ENCODE measurements at regions not wholly inside any gene's neighbourhood (a gene's known extent, or its start where the extent isn't known, plus 50 kb on each side); places are given as distances from the start of the nearest gene placed in this dataset.

GRCh38 chr6:132053511-132053910, 102.3 kb upstream of the CCN2 start:
- Histone ChIP-seq H3K4me1 (no peaks in the 10 kb centered on the region), H3K27me3 (no peaks in the 10 kb centered on the region), H3K9me3 (no peaks in the 10 kb centered on the region), H3K36me3 (no peaks in the 10 kb centered on the region), H3K4me3 (no peak overlapping the region), H3K27ac (no peak overlapping the region)
- TF ChIP-seq, protein P1, sequence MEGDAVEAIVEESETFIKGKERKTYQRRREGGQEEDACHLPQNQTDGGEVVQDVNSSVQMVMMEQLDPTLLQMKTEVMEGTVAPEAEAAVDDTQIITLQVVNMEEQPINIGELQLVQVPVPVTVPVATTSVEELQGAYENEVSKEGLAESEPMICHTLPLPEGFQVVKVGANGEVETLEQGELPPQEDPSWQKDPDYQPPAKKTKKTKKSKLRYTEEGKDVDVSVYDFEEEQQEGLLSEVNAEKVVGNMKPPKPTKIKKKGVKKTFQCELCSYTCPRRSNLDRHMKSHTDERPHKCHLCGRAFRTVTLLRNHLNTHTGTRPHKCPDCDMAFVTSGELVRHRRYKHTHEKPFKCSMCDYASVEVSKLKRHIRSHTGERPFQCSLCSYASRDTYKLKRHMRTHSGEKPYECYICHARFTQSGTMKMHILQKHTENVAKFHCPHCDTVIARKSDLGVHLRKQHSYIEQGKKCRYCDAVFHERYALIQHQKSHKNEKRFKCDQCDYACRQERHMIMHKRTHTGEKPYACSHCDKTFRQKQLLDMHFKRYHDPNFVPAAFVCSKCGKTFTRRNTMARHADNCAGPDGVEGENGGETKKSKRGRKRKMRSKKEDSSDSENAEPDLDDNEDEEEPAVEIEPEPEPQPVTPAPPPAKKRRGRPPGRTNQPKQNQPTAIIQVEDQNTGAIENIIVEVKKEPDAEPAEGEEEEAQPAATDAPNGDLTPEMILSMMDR (IDR thresholded peaks at IDR 0.05), result no peak
- no peak for DNase-seq
- intact Hi-C loops (cut with DNase I), result no loop called here
- no peak for ATAC-seq

- Histone ChIP-seq H3K27me3 (no peaks in the 10 kb centered on the region), H3K9me3 (no peaks in the 10 kb centered on the region), H3K4me3 (no peak overlapping the region), H3K4me1 (no peaks in the 10 kb centered on the region), H3K27ac (no peak overlapping the region), H3K36me3 (no peaks in the 10 kb centered on the region)
- TF ChIP-seq, protein P1 (IDR thresholded peaks at IDR 0.05), result no peak
- DNase-seq, result no peak
- no peak for ATAC-seq
- intact Hi-C loops (cut with DNase I), result no loop called here
Measured at GRCh38 chr6:132052096-132052495, 100.9 kb upstream of the CCN2 start.

DNA sequence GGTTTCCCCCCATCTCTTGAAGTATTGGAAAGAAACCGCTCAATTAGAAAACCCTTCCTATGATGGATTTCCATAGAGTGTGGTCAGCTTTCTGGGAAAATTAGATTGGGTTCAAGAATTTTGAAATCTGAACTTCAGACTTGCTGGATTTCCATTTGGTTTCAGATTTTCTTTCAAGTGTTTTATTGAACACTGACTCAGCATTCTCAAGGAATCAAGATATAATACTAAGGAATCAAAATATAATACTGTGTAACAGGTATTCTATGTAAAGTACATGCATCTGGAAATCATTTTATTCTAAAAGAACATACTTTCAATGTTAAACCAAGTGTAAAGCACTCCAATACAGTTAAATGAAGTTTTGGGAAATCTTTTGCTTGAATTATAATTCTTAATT, 94.7 kb upstream of the CCN2 start:
- Histone ChIP-seq H3K4me3 (no peak overlapping the region), H3K36me3 (no peaks in the 10 kb centered on the region), H3K4me1 (no peaks in the 10 kb centered on the region), H3K9me3 (no peaks in the 10 kb centered on the region), H3K27me3 (no peaks in the 10 kb centered on the region), H3K27ac (no peak overlapping the region)
- ATAC-seq (no peak), DNase-seq (no peak)
- intact Hi-C loops (cut with DNase I), result no loop called here
- TF ChIP-seq, protein P1 (IDR thresholded peaks at IDR 0.05), result no peak

GRCh38 chr6:132043148-132043547, 92.0 kb upstream of the CCN2 start:
- intact Hi-C loops (cut with DNase I), result no loop called here
- H3K36me3 ChIP-seq, result no peaks in the 10 kb centered on the region
- TF ChIP-seq, protein P1 (IDR thresholded peaks at IDR 0.05), result no peak
- H3K9me3 ChIP-seq, result no peaks in the 10 kb centered on the region
- no peaks in the 10 kb centered on the region for H3K4me1 ChIP-seq
- no peaks in the 10 kb centered on the region for H3K27me3 ChIP-seq
- DNase-seq (no peak), ATAC-seq (no peak)
- H3K27ac ChIP-seq, result no peak overlapping the region
- H3K4me3 ChIP-seq, result no peak overlapping the region

DNA sequence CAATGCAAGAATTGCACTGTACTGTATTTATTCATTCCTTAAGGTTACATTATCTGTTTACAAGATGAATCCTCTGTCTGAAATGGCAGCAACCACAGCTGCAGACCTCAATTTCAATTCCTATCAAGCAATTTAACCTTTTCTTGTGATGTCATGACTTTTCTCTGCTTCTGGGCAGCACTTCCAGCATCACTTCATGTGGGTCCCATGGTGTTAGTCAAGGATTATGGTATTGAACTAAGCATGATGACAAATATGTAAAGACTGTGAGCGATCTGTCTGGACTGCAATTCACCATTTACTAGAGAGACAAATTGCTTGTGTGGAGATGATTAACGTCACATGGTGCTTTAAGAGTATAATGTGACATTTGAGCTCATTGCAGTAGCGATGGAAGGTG, 90.5 kb upstream of the CCN2 start:
- Histone ChIP-seq H3K27ac (no peak overlapping the region), H3K4me3 (no peak overlapping the region), H3K36me3 (no peaks in the 10 kb centered on the region), H3K4me1 (no peaks in the 10 kb centered on the region), H3K27me3 (no peaks in the 10 kb centered on the region), H3K9me3 (no peaks in the 10 kb centered on the region)
- intact Hi-C loops (cut with DNase I), result no loop called here
- ATAC-seq (no peak), DNase-seq (no peak)
- TF ChIP-seq, protein P1 (IDR thresholded peaks at IDR 0.05), result no peak

GRCh38 chr6:132028029-132028428, 76.9 kb upstream of the CCN2 start:
- H3K36me3 ChIP-seq, result no peaks in the 10 kb centered on the region
- no peaks in the 10 kb centered on the region for H3K9me3 ChIP-seq
- TF ChIP-seq, protein P1 (IDR thresholded peaks at IDR 0.05), result no peak
- ATAC-seq (no peak), DNase-seq (no peak)
- no peak overlapping the region for H3K4me3 ChIP-seq
- no peaks in the 10 kb centered on the region for H3K27me3 ChIP-seq
- intact Hi-C loops (cut with DNase I), result no loop called here
- no peak overlapping the region for H3K27ac ChIP-seq
- H3K4me1 ChIP-seq, result no peaks in the 10 kb centered on the region
